Right lobe of liver (tissue), 6 donors: ENCODE measurements at regions not wholly inside any gene's neighbourhood (a gene's known extent, or its start where the extent isn't known, plus 50 kb on each side); places are given as distances from the start of the nearest gene placed in this dataset.

Experiments used
- ATAC-seq, 4 donors: fragments of 200-7000 bp; cut with Tn5 transposase; one replicate each; pipeline ENCODE4 v1.9.1; 2020; ENCODE audit warnings: mild to moderate bottlenecking in 4 of 4, moderate library complexity in 4 of 4
- DNase-seq, 3 donors: peaks; one replicate each; pipeline ENCODE4 v3.0.0-alpha.2; 2020
- H3K27ac ChIP-seq, 3 donors: fragments of 200-600 bp; one replicate each; pipeline ENCODE4 v1.8.0; 2022
- H3K27me3 ChIP-seq, 2 donors: fragments of 200-600 bp; one replicate each; pipeline ENCODE4 v1.8.0; 2022
- H3K36me3 ChIP-seq, 4 donors: fragments of 200-600 bp; sonication (generic) in 1 of 4; one replicate each; pipeline versions ENCODE4 v1.5.1 to v1.8.0; 2017 to 2022; ENCODE audit warnings: control low read depth in 1 of 4
- H3K4me1 ChIP-seq, 4 donors: fragments of 200-600 bp; sonication (generic) in 1 of 4; one replicate each; pipeline versions ENCODE4 v1.5.1 to v1.8.0; 2017 to 2022; ENCODE audit warnings: control low read depth in 1 of 4
- H3K4me3 ChIP-seq, 3 donors: fragments of 200-600 bp; one replicate each; pipeline ENCODE4 v1.8.0; 2022
- H3K9me3 ChIP-seq, 4 donors: fragments of 200-600 bp; sonication (generic) in 1 of 4; one replicate each; pipeline versions ENCODE4 v1.5.1 to v1.8.0; 2017 to 2022; ENCODE audit warnings: control low read depth in 1 of 4
- CTCF ChIP-seq, 4 donors: fragments of 200-600 bp in 3 of 4; fragments of 450-650 bp in 1 of 4; IDR thresholded peaks; one replicate each; pipeline versions ENCODE4 v1.5.1 to v1.8.0; 2016 to 2022; ENCODE audit warnings: antibody characterized with exemption in 4 of 4, mild to moderate bottlenecking in 2 of 4
- POLR2A ChIP-seq: fragments of 450-650 bp; IDR thresholded peaks from one replicate; pipeline ENCODE4 v1.6.1; 2017; ENCODE audit warnings: antibody characterized with exemption, mild to moderate bottlenecking
- WGBS: methylation state at CpG from one replicate; pipeline ENCODE4 v1.1.6; 2018; ENCODE audit warnings: low coverage, low lambda C conversion rate; ENCODE audit not compliant: insufficient coverage; ENCODE audit errors: missing lambda C conversion rate; 5-methylcytosine and 5-hydroxymethylcytosine counted together
- intact Hi-C, 2 donors: fragments of 100-400 bp; cut with DNase I; formaldehyde crosslinking; loops; one replicate each; pipeline versions ENCODE4 v1.11.2 to v1.14.1; 2022
- donor health status: DM: no; HTN: yes; CAD: no.
- donor health status: DM: no; HTN: no; CAD: no.
- donor health status: DM: no; HTN: no; CAD: no.
- donor health status: DM: no; HTN: yes; CAD: no.
- donor health status: DM: no; HTN: yes; CAD: no.

- 64% methylated on average over 3 of the region's 3 CpGs for WGBS
- H3K4me3 ChIP-seq = no peak overlapping the region
- H3K27me3 ChIP-seq = no peaks in the 10 kb centered on the region
- ATAC-seq (no peak), DNase-seq (no peak)
- no peaks in the 10 kb centered on the region for H3K4me1 ChIP-seq
- H3K36me3 ChIP-seq = no peaks in the 10 kb centered on the region
- H3K27ac ChIP-seq = no peak overlapping the region
- H3K9me3 ChIP-seq = peaks cover 0 to 16% (median 4%) of the 10 kb centered on the region in 4 donors
- intact Hi-C loops = no loop called here
- no peak for TF ChIP-seq CTCF (IDR thresholded peaks at IDR 0.05)
- no peak for TF ChIP-seq POLR2A
Observed at GRCh38 chr5:117713585-117714198, 1139.1 kb upstream of the SEMA6A start.

- TF ChIP-seq CTCF (IDR thresholded peaks at IDR 0.05) = no peak
- TF ChIP-seq POLR2A = no peak
- intact Hi-C loops = no loop called here
- no peaks in the 10 kb centered on the region for H3K4me1 ChIP-seq
- no peaks in the 10 kb centered on the region for H3K27me3 ChIP-seq
- no CpG with 5 or more reads among the region's 1 CpG for WGBS
- no peak overlapping the region for H3K4me3 ChIP-seq
- no peaks in the 10 kb centered on the region for H3K36me3 ChIP-seq
- ATAC-seq (no peak), DNase-seq (no peak)
- no peaks in the 10 kb centered on the region for H3K9me3 ChIP-seq
- H3K27ac ChIP-seq = no peak overlapping the region
Observed at GRCh38 chr5:117701062-117701461, 1126.4 kb upstream of the SEMA6A start.

GRCh38 chr5:117692606-117693005, 1118.0 kb upstream of the SEMA6A start:
- no peaks in the 10 kb centered on the region for H3K4me1 ChIP-seq
- no peaks in the 10 kb centered on the region for H3K36me3 ChIP-seq
- 38% methylated on average over 1 of the region's 1 CpG for WGBS
- no peak for DNase-seq
- no peaks in the 10 kb centered on the region for H3K27me3 ChIP-seq
- intact Hi-C loops = no loop called here
- ATAC-seq = no peak
- no peak for TF ChIP-seq POLR2A
- TF ChIP-seq CTCF (IDR thresholded peaks at IDR 0.05) = no peak
- no peaks in the 10 kb centered on the region for H3K9me3 ChIP-seq
- no peak overlapping the region for H3K4me3 ChIP-seq
- H3K27ac ChIP-seq = no peak overlapping the region

- intact Hi-C loops = no loop called here
Observed at GRCh38 chr5:117691081-117691870, 1116.7 kb upstream of the SEMA6A start.

More at GRCh38 chr5:117691081-117691870, 1116.7 kb upstream of the SEMA6A start:
- ATAC-seq (no peak), DNase-seq (no peak)
- Histone ChIP-seq H3K27ac (no peak overlapping the region), H3K27me3 (no peaks in the 10 kb centered on the region), H3K9me3 (no peaks in the 10 kb centered on the region), H3K36me3 (no peaks in the 10 kb centered on the region), H3K4me1 (no peaks in the 10 kb centered on the region), H3K4me3 (no peak overlapping the region)
- TF ChIP-seq CTCF (IDR thresholded peaks at IDR 0.05) (no peak), POLR2A (no peak)
- 57% methylated on average over 5 of the region's 5 CpGs for WGBS
